Effector memory CD4-positive, alpha-beta T cell (primary cell): ENCODE measurements at regions not wholly inside any gene's neighbourhood (a gene's known extent, or its start where the extent isn't known, plus 50 kb on each side); places are given as distances from the start of the nearest gene placed in this dataset.

Source experiments
- DNase-seq, 3 donors: peaks; one replicate each; pipeline ENCODE4 v3.0.0-alpha.2; 2020
- H3K27ac ChIP-seq: 2 replicates; pipeline ENCODE4 v1.7.0; 2013; ENCODE audit warnings: mild to moderate bottlenecking, low read length, moderate library complexity; ENCODE audit not compliant: insufficient read depth, poor library complexity, severe bottlenecking
- H3K27me3 ChIP-seq: replicated peaks from 2 replicates; pipeline ENCODE4 v1.7.0; 2013; ENCODE audit warnings: mild to moderate bottlenecking, low read length; ENCODE audit not compliant: insufficient read depth, control insufficient read depth, poor library complexity, severe bottlenecking
- H3K36me3 ChIP-seq: 2 replicates; pipeline ENCODE4 v1.7.0; 2013; ENCODE audit warnings: mild to moderate bottlenecking, low read length, moderate library complexity; ENCODE audit not compliant: control insufficient read depth, insufficient read depth
- H3K4me1 ChIP-seq: 2 replicates; pipeline ENCODE4 v1.7.0; 2013; ENCODE audit warnings: low read length, mild to moderate bottlenecking; ENCODE audit not compliant: control insufficient read depth, insufficient read depth, poor library complexity, severe bottlenecking
- H3K4me3 ChIP-seq: 2 replicates; pipeline ENCODE4 v1.7.0; 2013; ENCODE audit warnings: low read length, low read depth, mild to moderate bottlenecking; ENCODE audit not compliant: insufficient read depth, poor library complexity, severe bottlenecking
- H3K9me3 ChIP-seq: 2 replicates; pipeline ENCODE4 v1.7.0; 2013; ENCODE audit warnings: mild to moderate bottlenecking, low read length, moderate library complexity; ENCODE audit not compliant: control insufficient read depth

- Histone ChIP-seq H3K4me3 (no peak overlapping the region), H3K4me1 (no peaks in the 10 kb centered on the region), H3K36me3 (no peaks in the 10 kb centered on the region), H3K27ac (no peak overlapping the region), H3K9me3 (no peaks in the 10 kb centered on the region), H3K27me3 (no peaks in the 10 kb centered on the region)
- DNase-seq, result no peak
These were observed 1809.6 kb downstream of the BRINP3 start for GRCh38 chr1:188668083-188668482.

GRCh38 chr1:188669728-188670382, 1807.8 kb downstream of the BRINP3 start:
- Histone ChIP-seq H3K36me3 (no peaks in the 10 kb centered on the region), H3K9me3 (no peaks in the 10 kb centered on the region), H3K4me3 (no peak overlapping the region), H3K27me3 (no peaks in the 10 kb centered on the region), H3K4me1 (no peaks in the 10 kb centered on the region), H3K27ac (no peak overlapping the region)
- no peak for DNase-seq

GRCh38 chr1:188670837-188671236, 1806.8 kb downstream of the BRINP3 start:
- H3K27me3 ChIP-seq, result no peaks in the 10 kb centered on the region
- H3K9me3 ChIP-seq, result no peaks in the 10 kb centered on the region
- H3K27ac ChIP-seq, result no peak overlapping the region
- no peaks in the 10 kb centered on the region for H3K36me3 ChIP-seq
- no peaks in the 10 kb centered on the region for H3K4me1 ChIP-seq
- no peak overlapping the region for H3K4me3 ChIP-seq
- DNase-seq, result no peak

DNA sequence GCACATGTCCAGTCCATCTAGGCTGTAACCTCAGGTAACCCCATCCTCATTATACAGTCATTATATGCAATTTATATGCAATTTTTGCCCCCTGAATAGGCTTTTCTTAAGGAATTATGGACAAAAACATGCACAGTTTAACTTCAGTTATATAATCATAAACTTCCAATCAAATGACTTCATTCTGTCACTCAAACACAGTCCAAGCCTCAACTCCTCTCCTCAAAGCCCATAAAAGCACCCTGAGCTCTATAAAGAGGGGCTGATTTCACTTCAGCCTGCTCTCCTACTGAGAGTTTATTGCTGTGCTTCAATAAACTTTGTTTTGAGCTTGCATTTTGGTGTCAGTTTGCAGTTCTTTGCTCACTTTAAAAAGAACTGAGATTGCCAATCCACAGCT, 1805.5 kb downstream of the BRINP3 start:
- no peaks in the 10 kb centered on the region for H3K36me3 ChIP-seq
- H3K9me3 ChIP-seq, result no peaks in the 10 kb centered on the region
- no peaks in the 10 kb centered on the region for H3K4me1 ChIP-seq
- no peak overlapping the region for H3K27ac ChIP-seq
- no peak for DNase-seq
- H3K27me3 ChIP-seq, result no peaks in the 10 kb centered on the region
- no peak overlapping the region for H3K4me3 ChIP-seq

DNA sequence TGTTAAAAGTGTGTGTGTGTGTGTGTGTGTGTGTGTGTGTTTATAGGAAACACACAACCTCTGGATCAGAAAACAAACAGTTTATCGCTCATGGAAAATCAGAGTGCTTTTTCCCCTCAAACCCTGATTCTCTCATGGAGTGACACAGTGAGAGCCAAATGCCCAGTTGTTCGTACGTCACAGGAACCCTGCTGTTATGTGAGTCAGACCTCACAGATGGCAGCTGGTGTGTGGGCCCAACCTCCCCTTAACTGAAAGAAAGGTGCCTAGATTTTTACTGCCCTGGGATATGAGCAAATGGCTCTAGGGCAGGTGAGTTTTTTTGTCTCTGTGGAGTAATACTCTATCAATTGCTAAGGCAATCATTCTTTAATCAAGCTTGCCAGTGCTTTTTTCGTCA, 1788.1 kb downstream of the BRINP3 start:
- Histone ChIP-seq H3K9me3 (no peaks in the 10 kb centered on the region), H3K4me3 (no peak overlapping the region), H3K4me1 (no peaks in the 10 kb centered on the region), H3K36me3 (no peaks in the 10 kb centered on the region), H3K27ac (no peak overlapping the region), H3K27me3 (no peaks in the 10 kb centered on the region)
- DNase-seq, result no peak

- no peak overlapping the region for H3K4me3 ChIP-seq
- no peaks in the 10 kb centered on the region for H3K27me3 ChIP-seq
- DNase-seq, result no peak
- no peak overlapping the region for H3K27ac ChIP-seq
- no peaks in the 10 kb centered on the region for H3K36me3 ChIP-seq
- no peaks in the 10 kb centered on the region for H3K4me1 ChIP-seq
- H3K9me3 ChIP-seq, result peaks cover 5% of the 10 kb centered on the region
These were observed 1777.5 kb downstream of the BRINP3 start for GRCh38 chr1:188700116-188700515.

GRCh38 chr1:188706742-188707141, 1770.9 kb downstream of the BRINP3 start:
- no peaks in the 10 kb centered on the region for H3K4me1 ChIP-seq
- no peaks in the 10 kb centered on the region for H3K27me3 ChIP-seq
- H3K27ac ChIP-seq, result no peak overlapping the region
- DNase-seq, result no peak
- no peak overlapping the region for H3K4me3 ChIP-seq
- H3K9me3 ChIP-seq, result peaks cover 3% of the 10 kb centered on the region
- no peaks in the 10 kb centered on the region for H3K36me3 ChIP-seq

GRCh38 chr1:188708795-188709535, 1768.7 kb downstream of the BRINP3 start:
- no peak overlapping the region for H3K4me3 ChIP-seq
- H3K36me3 ChIP-seq, result no peaks in the 10 kb centered on the region
- no peaks in the 10 kb centered on the region for H3K4me1 ChIP-seq
- H3K27ac ChIP-seq, result no peak overlapping the region
- DNase-seq, result no peak
- no peaks in the 10 kb centered on the region for H3K9me3 ChIP-seq
- no peaks in the 10 kb centered on the region for H3K27me3 ChIP-seq

DNA sequence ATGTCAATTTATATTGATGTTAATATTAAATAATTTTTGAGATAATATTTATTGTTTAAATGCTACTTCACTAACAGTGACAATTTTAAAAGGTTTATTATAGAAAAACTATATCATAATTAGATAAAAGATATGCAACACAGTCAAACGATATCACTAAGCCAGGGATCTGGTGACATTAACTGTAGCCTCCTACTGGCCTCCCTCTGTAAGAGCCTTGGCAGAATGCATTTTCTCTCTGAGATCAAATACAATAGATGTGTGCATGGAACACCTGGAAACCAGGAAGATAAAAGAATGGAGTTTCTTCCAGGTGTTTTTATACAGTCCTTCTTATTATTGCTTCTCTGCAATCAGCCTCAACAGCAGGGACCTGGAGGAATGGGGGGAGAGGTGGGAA, 1762.1 kb downstream of the BRINP3 start:
- Histone ChIP-seq H3K27me3 (no peaks in the 10 kb centered on the region), H3K9me3 (no peaks in the 10 kb centered on the region), H3K27ac (no peak overlapping the region), H3K36me3 (no peaks in the 10 kb centered on the region), H3K4me3 (no peak overlapping the region), H3K4me1 (no peaks in the 10 kb centered on the region)
- no peak for DNase-seq

DNA sequence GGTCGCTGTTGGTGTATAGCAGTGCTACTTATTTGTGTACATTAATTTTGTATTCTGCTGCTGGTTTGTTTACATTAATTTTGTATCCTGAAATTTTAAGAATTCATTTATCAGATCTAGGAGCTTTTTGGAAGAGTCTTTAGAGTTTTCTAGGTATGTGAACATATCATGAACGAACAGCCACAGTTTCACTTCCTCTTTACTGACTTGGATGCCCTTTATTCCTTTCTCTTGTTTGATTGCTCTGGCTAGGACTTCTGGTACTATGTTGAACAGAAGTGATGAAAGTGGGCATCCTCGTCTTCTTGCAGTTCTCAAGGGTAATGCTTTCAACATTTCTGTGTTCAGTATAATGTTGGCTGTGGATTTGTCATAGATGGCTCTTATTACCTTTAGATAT, 1757.9 kb downstream of the BRINP3 start:
- H3K27me3 ChIP-seq, result no peaks in the 10 kb centered on the region
- no peak for DNase-seq
- H3K9me3 ChIP-seq, result no peaks in the 10 kb centered on the region
- no peak overlapping the region for H3K4me3 ChIP-seq
- no peaks in the 10 kb centered on the region for H3K36me3 ChIP-seq
- no peaks in the 10 kb centered on the region for H3K4me1 ChIP-seq
- no peak overlapping the region for H3K27ac ChIP-seq
